ENCODE measurements at regions not wholly inside any gene's neighbourhood (a gene's known extent, or its start where the extent isn't known, plus 50 kb on each side); places are given as distances from the start of the nearest gene placed in this dataset.
"Not testable (repeated sequence)": the region's sequence is repeated elsewhere in the genome, so short reads cannot be mapped to it uniquely, and the experiment has no call there.

DNA sequence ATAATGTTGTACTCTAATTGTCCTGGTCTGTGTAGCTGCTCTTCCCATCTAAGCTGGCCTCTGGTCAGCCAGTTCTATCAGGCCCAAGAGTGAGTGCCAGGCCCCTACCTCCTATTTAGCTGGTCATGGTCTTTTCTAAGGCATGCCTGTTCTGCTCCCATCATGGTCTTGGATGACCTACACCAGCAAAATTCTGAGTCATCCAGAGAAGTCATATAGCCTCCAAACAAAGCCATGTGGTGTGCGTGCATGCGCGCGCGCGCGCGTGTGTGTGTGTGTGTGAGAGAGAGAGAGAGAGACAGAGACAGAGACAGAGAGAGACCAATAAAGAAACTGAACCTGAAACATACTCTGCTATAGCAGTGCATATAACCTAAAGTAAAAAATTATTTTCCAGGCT lies 254.4 kb downstream of the BRINP2 start:
- DNase-seq (ENCODE audit: low spot score): no peak

DNA sequence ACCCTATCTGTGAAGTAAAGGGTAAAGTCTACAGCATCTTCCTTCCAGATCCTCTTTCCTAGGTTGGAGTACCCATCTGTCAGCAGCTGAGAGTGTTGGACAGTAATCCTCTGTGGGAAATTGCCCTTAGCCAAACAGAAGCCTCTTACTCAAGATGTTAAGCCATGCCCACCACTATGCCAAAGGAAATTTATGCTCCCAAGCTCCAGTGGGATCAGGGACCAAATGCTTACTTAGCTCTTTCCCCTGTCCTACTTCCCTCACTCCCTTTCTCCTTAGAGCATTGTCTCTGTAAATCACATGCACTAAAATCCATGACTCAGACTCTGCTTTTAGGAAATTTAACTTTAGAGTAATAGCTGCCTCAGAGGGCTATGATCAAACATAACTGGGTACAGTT lies 254.0 kb downstream of the BRINP2 start:
- no peak for DNase-seq (ENCODE audit: low spot score)

DNA sequence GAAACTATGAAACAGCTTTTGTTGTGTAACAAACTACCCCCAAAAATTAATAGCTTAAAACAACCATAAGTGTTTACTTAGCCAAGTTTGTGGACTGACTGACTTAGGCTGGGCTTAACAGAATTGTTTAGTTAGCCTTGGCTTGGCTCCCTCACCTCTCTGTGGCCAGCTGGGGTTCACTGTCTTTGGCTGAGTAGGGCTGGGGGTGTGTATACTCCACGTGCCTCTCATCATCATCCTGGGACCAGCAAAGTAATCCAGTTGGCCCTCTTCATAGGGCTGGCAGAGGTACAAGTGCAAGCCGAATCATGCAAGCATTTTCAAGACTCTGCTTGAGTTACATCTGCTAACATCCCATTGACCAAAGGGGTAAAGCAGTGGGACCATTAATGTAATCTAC lies 252.3 kb downstream of the BRINP2 start:
- DNase-seq (ENCODE audit: low spot score): no peak

DNA sequence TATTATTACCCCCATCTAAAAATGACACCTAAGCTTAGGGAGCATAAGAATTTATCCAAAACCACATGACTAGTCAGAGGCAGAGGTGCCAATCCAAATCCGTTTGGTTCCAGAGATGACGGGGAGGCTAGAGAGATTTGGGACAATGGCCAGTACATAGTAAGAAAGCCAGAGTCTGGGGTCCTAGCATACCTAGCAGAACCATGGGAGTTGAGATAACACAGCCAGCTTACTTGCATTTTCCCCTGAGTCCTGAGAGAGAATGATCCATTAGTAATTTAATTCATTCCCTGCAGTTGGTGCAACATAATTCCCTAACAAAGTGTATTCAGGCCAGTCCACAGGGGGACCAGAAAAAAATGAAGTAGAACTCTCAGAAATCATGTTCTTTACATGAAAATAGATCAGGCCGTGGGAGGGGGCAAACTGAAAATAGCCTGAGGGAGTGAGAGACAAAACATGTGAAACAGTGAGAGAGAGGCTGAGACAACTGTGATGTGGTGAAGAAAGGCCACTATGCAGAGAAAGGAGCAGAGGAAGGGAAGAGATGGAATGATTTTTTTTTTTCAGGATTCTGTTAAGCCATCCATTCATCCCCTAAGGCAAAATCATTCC lies 243.3 kb downstream of the BRINP2 start:
- no peak for DNase-seq (ENCODE audit: low spot score)

DNA sequence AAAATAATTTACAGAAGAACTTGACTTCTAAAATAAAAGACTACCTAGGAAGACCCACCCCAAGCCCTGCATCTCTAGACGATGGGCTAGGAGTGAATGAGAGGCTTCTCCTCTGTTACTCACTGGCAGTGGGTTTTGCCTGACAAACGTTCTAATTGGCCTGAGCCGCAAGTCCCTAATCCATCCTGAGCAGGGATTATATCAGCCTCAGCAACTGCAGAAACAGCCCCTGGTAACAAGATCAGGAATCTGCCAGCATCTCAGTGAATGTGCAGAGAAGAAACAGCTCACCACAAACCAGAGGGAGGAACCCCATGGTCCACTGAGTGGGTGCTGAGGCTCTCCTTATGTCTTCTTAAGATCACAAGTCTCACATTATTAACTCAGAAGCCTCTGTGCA lies 240.6 kb downstream of the BRINP2 start:
- no peak for DNase-seq (ENCODE audit: low spot score)

DNA sequence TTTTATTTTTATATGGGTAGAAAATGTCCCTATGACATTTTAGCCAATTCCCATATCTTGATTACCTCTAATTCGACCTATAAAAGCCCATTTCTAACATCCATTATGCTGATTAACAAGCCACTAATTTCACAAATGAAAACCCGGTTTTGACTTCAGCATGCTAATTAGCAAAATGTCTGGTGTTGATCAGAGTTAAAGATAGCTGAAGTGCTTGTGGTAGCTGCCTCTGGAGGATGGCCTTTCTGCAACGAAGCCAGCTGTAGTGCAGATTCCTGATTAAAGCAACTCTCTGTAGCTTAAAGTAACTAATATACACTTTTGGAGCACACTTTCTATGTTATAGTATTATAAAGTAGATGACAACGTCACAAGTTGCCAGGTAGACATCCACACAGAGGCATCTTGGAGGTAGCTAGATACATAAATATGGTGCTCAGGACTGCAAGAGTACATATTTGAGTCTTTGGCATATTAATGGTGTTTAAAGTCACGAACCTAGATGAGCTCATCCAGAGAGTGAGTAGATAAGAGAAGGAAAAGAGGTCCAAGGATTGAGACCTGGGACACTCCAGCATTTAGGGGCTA lies 239.5 kb downstream of the BRINP2 start:
- no peak for DNase-seq (ENCODE audit: low spot score)

DNA sequence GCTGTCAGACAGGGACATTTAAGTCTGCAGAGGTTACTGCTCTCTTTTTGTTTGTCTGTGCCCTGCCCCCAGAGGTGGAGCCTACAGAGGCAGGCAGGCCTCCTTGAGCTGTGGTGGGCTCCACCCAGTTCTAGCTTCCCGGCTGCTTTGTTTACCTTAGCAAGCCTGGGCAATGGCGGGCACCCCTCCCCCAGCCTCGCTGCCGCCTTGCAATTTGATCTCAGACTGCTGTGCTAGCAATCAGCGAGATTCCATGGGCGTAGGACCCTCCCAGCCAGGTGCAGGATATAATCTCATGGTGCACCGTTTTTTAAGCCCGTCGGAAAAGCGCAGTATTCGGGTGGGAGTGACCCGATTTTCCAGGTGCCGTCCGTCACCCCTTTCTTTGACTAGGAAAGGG lies 235.6 kb downstream of the BRINP2 start:
- DNase-seq (ENCODE audit: low spot score): not testable (repeated sequence)

DNA sequence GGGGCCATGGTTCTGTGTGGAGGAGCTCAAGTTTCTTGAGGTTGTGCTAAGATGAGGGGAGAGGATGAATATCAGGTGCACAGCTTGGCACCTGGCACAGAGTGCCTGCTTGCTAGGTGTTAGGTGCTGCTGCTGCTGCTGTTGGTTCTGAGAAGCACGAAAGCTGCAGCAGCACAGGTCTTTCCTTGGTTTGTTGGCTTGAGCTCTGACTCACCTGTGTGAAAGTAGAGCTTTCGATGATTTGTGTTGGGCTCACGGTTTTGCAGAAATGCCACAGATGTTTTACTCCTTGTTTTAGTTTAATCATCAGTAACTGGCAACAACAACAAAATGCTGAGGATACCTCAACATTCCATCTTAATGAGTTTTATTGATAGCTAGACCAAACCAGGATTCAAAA lies 221.6 kb downstream of the BRINP2 start:
- DNase-seq (ENCODE audit: low spot score): no peak

DNA sequence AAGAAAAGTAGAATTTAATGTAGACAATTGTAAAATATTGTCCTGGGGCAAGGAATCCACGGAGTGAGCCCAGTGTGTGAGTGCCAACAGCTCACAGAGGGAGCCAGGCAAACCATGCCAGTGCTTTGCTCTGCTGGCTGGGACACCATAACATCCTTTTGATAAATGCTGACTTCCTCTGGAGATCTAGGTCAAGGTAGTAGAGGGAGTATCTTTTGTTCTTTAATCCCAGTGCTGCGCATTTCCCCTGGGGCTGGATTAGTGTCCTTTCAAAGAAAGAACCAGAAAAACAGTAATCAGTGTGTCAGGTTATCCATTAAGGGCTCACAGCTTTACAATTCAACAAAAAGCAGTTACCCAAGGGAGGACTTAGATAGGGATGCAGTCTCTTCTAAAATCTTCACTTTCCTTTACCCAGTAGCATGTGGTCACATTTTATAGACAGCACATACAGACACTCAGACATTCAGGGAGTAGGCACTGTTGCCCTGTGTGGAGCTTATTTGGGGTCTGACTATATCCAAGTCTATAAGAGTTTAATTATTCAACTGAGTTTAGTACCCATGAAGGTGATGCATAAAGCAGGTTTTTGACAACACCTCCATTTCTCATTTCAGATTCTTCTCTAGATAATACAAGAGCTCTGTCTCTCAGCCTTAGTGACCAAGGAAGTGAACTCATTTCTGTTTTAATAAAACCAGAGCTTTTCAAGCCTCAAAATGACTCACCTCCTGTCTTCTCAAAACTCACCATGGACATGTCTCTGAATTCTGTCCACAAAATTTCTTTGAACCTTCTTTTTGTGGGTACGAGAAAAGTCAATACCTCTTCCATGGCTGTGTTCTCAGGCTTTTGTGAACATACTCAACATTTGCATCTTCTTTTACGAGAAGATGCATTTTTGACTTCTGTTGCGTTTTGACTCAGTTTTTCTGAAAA lies 215.3 kb downstream of the BRINP2 start:
- DNase-seq (ENCODE audit: low spot score): no peak

DNA sequence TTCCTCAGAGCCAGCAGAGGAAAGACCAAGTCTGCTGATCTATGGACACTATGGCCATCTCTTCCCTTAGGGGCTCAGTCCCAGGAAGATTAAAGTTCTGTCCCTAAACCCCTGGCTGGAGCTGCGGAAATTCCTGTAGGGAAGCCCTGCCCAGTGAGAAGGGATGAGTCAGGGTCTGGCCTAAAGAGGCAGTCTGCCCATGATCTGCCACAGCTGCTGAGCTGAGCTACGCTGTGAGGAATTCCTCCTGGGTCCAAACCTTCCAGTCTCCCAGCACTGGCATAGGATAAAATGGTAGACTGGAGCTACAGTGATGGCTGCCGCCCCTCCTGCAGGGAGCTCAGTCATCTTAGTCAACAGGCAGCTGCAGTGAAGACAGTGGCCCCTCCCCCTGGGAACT lies 213.7 kb downstream of the BRINP2 start:
- no peak for DNase-seq (ENCODE audit: low spot score)

DNA sequence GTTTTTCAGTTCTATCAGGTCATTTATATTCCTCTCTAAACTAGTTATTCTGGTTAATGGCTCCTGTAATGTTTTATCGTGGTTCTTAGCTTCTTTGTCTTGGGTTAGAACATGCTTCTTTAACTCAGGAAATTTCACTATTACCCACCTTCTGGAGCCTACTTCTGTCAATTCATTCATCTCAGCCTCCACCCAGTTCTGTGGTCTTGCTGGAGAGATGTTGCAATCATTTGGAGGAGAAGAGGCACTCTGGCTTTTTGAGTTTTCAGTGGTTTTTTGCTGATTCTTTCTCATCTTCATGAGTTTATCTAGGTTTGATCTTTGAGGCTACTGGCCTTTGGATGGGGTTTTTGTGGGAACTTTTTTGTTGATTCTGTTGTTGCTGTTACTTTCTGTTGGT lies 213.0 kb downstream of the BRINP2 start:
- no peak for DNase-seq (ENCODE audit: low spot score)

DNA sequence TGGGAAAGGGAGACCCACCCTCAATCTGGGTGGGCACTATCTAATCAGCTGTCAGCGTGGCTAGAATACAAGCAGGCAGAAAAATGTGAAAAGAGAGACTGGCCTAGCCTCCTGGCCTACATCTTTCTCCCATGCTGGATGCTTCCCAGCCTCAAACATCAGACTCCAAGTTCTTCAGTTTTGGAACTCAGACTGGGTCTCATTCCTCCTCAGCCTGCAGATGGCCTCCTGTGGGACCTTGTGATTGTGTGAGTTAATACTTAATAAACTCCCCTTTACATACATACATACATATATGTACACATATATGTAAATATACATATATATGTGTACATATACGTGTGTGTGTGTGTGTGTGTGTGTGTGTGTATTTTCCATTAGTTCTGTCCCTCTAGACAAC lies 207.1 kb downstream of the BRINP2 start:
- DNase-seq (ENCODE audit: low spot score): no peak

DNA sequence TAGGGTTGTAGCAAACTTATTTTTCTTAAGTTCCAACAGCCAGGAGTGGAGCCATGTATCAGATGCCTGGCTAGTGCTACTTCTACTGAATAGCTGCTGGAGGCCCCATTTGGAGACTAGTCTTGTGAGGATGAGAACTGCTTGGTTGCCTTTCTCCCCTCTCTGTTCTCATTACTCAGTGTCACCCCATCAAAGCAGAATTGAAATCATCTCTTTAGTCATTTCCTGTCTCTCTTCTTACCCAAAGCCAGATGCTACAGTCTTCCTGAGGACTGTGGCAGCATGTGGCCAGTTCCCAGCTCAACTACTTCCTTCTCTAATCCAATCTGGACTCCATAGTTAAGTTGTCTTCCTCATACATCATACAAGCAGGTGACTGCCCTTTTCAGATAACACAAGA lies 197.5 kb downstream of the BRINP2 start:
- DNase-seq (ENCODE audit: low spot score): no peak

DNA sequence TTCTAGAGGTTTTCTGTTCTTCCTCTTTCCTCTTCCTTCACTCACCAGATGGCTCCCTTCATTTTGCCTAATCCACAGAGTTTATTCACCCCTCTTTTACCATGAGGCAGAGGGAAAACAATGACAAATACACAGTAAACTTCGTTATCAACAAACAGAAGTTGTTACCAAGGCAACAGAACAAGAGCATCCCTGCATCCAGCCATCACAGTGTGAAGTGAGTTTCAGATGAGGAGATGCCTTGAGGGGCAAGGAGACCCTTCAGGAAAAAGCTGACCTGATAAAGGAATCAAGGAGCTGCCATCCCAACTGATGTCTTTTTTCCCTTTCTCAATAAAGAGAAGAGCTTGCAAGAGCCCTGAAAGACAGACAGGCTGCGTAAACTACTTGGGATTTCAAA lies 195.3 kb downstream of the BRINP2 start:
- DNase-seq (ENCODE audit: low spot score): no peak

DNA sequence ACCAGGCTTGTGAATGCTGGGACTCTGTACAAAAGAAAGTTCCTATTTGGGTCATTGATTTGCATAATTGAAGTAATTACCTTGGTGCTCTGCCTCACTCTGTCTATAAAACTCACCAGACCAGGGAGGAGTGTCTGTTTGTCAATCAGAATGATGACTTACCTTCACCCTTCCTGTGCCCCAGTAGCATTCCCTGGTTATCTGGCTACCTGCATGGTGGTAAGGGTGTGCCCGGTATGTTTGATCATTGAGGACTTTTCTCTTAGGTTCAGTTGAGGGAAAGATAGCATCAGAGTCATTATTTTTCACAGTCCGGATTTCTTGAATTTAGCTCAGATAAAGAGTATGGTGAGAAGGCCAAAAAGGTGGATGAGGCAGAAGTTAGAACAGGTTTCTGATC lies 190.0 kb downstream of the BRINP2 start:
- no peak for DNase-seq (ENCODE audit: low spot score)

DNA sequence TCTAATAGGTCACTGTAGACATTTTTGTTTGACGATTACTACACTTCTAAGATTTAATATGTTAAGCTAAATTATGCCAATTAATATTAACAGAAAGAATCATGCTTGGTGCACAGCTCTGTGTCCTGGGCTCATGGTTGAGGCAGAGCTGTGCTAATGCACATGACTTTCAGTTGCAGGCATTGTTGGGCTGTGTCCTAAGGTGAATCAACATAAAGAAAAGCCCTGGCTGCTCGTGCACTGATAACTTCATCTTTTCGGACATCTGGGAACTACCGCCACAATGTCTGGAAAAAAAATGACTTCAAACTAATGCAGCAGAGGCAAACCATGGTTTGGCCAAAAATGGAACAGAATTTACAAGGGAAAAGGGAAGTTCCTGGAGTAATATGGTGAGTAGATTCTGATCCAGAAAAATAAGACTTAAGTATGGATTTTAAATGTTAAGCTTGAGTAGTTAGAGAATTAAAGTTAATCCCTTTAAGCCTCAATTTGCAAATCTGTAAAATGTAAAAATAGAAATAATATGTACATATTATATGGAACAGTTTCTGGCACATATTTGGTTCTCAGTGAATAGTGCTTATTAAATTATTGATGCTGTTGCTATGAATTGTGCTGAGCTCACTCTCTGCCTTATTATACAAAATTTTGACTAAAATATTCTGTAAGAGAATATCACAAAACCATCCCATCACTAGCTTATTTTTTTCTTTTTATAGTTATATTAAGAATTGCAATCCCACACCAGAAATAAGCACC lies 186.1 kb downstream of the BRINP2 start:
- DNase-seq (ENCODE audit: low spot score): no peak

DNA sequence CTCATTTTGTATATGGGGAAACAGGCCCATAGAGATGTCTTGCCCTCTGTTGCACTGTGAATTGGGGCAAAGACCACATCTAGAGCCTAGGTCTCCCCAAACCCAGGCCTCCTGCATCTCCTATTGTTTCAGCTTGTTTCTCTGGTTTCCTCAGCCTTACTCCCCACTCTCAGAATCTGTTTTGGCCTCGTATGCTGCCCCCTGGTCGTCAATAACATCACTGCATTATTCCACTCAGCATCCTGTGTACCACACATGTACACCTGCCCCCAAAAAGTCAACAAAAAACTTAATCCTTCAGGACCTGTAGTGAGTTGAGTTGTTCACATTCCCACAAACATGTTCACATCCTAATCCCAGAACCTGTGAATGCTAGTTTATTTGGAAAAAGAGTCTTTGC lies 184.8 kb downstream of the BRINP2 start:
- peak; percentile 78 for DNase-seq (ENCODE audit: low spot score)

DNA sequence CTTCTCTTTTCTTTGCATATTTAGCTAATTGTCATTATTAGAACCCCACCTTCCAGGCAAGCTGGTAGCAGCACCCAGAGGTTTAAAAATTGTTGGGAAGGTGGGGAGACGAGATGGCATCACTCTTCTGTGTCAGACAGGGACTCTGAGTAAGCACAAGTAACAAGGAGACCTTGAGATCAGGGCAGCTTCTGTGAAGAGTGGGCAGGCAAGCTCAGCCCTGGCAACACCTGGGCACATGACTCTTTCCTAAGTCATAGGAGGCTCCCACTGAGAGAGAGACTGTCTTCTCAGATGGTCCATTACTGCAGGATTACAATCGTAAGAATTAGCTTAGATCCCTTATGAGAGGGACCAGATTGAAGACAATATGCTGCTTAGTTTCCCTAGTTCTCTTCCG lies 183.5 kb downstream of the BRINP2 start:
- DNase-seq (ENCODE audit: low spot score): peak; percentile 48

DNA sequence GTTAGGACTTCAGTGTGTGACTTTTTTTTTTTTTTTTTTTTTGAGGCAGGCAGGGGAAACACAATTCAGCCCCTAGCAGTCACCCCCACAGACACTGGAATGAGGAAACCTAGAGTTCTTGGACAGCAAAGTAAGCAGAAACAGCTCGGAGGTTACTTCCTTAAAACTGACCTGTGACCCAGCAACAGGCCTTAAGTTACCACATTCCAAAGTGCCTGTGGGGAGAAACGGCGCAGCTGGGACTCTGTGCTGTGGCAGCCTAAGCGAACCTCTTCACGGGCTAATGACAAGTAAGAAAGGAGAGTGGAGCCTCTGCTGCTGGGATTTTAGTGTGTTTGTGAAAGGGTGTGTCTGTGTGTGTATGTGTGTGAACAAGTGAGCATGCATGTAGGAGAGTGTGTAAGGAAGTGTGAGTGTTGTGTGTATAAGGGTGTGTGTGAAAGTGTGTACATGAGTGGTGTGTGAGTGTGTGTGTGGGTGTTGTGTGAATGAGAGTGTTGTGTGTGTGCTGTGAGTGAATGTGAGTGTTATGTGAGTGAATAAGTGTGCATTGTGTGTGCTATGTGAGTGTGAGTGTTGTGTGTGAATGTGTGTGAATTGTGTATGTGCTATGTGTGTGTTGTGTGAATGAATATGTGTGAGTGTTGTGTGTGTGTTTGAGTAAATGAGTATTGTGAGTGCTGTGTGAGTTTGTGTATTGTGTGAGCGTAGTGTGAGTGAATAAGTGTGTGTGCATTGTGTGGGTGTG lies 180.8 kb downstream of the BRINP2 start:
- DNase-seq (ENCODE audit: low spot score): peak; percentile 46

DNA sequence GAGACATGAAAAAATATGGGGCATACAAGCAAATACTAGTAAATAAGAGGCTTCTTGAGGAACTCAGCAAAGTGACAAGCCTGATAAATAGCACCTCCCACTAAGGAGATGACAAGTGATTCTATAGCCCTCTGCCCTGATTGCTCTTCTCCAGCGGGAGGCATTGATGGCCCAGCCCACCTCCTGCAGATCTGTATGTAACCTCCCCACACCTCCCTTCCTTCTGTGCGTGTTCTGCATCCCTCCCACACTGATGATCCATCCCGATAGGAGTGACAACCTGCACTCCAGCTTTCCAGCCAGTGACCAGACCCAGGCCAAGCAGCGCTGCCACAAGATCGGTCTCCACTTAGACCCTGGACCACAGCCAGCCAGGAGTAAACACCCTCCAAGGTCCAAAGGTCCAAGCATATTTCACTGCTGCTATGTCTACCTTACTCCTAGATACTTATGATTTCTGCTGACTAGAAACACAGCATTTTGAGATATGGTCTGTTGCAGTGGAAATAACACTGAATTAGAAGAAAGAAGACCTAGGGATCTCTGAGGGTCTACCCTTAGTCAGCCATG lies 176.1 kb downstream of the BRINP2 start:
- DNase-seq (ENCODE audit: low spot score): no peak

DNA sequence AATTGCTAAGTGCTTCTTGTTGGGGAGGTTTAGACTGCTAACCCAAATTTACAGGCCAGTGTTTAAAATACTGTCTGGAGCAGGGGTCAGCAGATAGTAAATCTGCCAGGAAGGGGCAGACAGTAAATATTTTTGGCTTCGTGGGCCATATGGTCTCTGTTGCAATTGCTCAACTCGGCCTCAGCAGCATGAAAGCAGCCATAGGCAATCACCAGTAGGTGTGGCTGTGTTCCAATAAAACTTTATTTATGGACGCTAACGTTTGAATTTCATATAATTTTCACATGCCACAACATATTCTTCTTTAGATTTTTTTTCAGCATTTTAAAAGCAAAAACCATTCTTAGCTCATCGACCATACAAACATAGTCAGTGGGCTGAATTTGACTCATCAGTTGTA lies 172.7 kb downstream of the BRINP2 start:
- DNase-seq (ENCODE audit: low spot score): no peak
